D721Med (cell line): ENCODE measurements at regions not wholly inside any gene's neighbourhood (a gene's known extent, or its start where the extent isn't known, plus 50 kb on each side); places are given as distances from the start of the nearest gene placed in this dataset.

Source experiments
- DNase-seq: peaks from one replicate; pipeline ENCODE4 v3.0.0; 2011; ENCODE audit warnings: low spot score; ENCODE audit not compliant: insufficient read length
- FAIRE-seq: peaks from 2 replicates; lab custom pipeline; 2011; peaks lifted over from hg19 to GRCh38; lab: Jason Lieb, UNC
- CTCF ChIP-seq: IDR thresholded peaks from 2 replicates; pipeline ENCODE4 v1.5.1; 2012; ENCODE audit warnings: mild to moderate bottlenecking, control low read depth; ENCODE audit not compliant: insufficient read depth; ENCODE audit errors: missing control alignments

DNA sequence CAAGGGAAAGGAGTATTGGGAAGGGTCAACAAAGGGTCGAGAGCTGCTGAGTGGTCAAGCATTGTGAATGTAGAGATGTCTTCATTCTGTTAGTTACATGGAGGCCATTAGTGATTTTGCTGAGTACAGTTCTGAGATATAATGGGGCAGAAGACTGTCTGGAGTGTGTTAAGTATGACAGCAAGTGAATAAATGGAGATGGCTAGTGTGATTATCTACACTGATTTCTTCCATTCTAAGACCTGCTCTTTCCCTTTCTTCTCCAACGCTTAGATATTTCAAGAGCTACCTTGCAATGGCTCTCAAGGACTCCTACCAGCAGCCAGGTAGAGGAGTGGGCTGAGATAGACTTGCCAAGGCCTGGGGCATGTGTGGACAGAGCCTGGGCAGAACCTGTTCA lies 216.5 kb downstream of the MFSD1 start:
- no peak for TF ChIP-seq CTCF
- FAIRE-seq = no peak
- DNase-seq = no peak

GRCh38 chr3:159025733-159026132 lies 223.9 kb downstream of the MFSD1 start:
- FAIRE-seq = no peak
- TF ChIP-seq CTCF = no peak

GRCh38 chr3:159026510-159026909 lies 224.7 kb downstream of the MFSD1 start:
- TF ChIP-seq CTCF = no peak
- FAIRE-seq (no peak), DNase-seq (no peak)

More at GRCh38 chr3:159025733-159026132, 223.9 kb downstream of the MFSD1 start:
- DNase-seq = no peak

- FAIRE-seq (no peak), DNase-seq (no peak)
- TF ChIP-seq CTCF = no peak
Measured at GRCh38 chr3:159028706-159029105, 226.9 kb downstream of the MFSD1 start.

- TF ChIP-seq CTCF = no peak
- FAIRE-seq = no peak
- no peak for DNase-seq
Measured at GRCh38 chr3:159029306-159030026, 227.6 kb downstream of the MFSD1 start.

GRCh38 chr3:159030138-159030670 lies 228.3 kb downstream of the MFSD1 start:
- FAIRE-seq (no peak), DNase-seq (no peak)

More at GRCh38 chr3:159030138-159030670, 228.3 kb downstream of the MFSD1 start:
- TF ChIP-seq CTCF = no peak
